H9 (cell line): ENCODE measurements at regions not wholly inside any gene's neighbourhood (a gene's known extent, or its start where the extent isn't known, plus 50 kb on each side); places are given as distances from the start of the nearest gene placed in this dataset.

Experiments
- DNase-seq: peaks from one replicate; pipeline ENCODE4 v3.0.0-alpha.2; 2017
- H2AFZ ChIP-seq: one replicate; pipeline ENCODE4 v1.6.1; 2013; ENCODE audit warnings: mild to moderate bottlenecking, low read length, control low read depth, moderate library complexity
- H2AK5ac ChIP-seq: 2 replicates; pipeline ENCODE4 v1.6.1; 2013; ENCODE audit warnings: low read length, control low read depth, mixed read lengths; ENCODE audit not compliant: insufficient read length
- H2BK120ac ChIP-seq: one replicate; pipeline ENCODE4 v1.6.1; 2013; ENCODE audit warnings: low read depth, mild to moderate bottlenecking, low read length, control low read depth, inconsistent platforms; ENCODE audit not compliant: poor library complexity, severe bottlenecking
- H2BK12ac ChIP-seq: 2 replicates; pipeline ENCODE4 v1.6.1; 2013; ENCODE audit warnings: low read length, control low read depth, mixed read lengths, low read depth; ENCODE audit not compliant: insufficient read length
- H2BK15ac ChIP-seq: 2 replicates; pipeline ENCODE4 v1.6.1; 2013; ENCODE audit warnings: low read depth, low read length, control low read depth
- H2BK20ac ChIP-seq: one replicate; pipeline ENCODE4 v1.6.1; 2013; ENCODE audit warnings: low read depth, mild to moderate bottlenecking, low read length, control low read depth, inconsistent platforms; ENCODE audit not compliant: poor library complexity, severe bottlenecking
- H2BK5ac ChIP-seq: 2 replicates; pipeline ENCODE4 v1.6.1; 2013; ENCODE audit warnings: low read length, control low read depth, mixed read lengths; ENCODE audit not compliant: insufficient read length
- H3K14ac ChIP-seq: 2 replicates; pipeline ENCODE4 v1.6.1; 2013; ENCODE audit warnings: low read length, control low read depth; ENCODE audit not compliant: insufficient read depth
- H3K18ac ChIP-seq: 2 replicates; pipeline ENCODE4 v1.6.1; 2013; ENCODE audit warnings: low read depth, mild to moderate bottlenecking, mixed read lengths, low read length, control low read depth; ENCODE audit not compliant: insufficient read length
- H3K23ac ChIP-seq: 2 replicates; pipeline ENCODE4 v1.6.1; 2013; ENCODE audit warnings: low read length, control low read depth, mixed read lengths, low read depth; ENCODE audit not compliant: insufficient read length
- H3K23me2 ChIP-seq: 2 replicates; pipeline ENCODE4 v1.6.1; 2013; ENCODE audit warnings: low read depth, mild to moderate bottlenecking, mixed read lengths, low read length, control low read depth; ENCODE audit not compliant: insufficient read length, poor library complexity, severe bottlenecking
- H3K27ac ChIP-seq: 2 replicates; pipeline ENCODE4 v1.5.1; 2013; ENCODE audit warnings: low read length, control low read depth, mixed read lengths, low read depth; ENCODE audit not compliant: insufficient read length
- H3K27me3 ChIP-seq: 2 replicates; pipeline ENCODE4 v1.6.1; 2013; ENCODE audit warnings: low read length, control low read depth, inconsistent platforms; ENCODE audit not compliant: insufficient read depth
- H3K4ac ChIP-seq: 2 replicates; pipeline ENCODE4 v1.6.1; 2013; ENCODE audit warnings: low read depth, mild to moderate bottlenecking, control low read depth, inconsistent platforms, low read length, moderate library complexity
- H3K4me1 ChIP-seq: 2 replicates; pipeline ENCODE4 v1.6.1; 2013; ENCODE audit warnings: low read length, control low read depth, inconsistent platforms; ENCODE audit not compliant: insufficient read depth
- H3K4me2 ChIP-seq: 2 replicates; pipeline ENCODE4 v1.6.1; 2013; ENCODE audit warnings: low read length, control low read depth, mixed read lengths; ENCODE audit not compliant: insufficient read length, insufficient read depth
- H3K56ac ChIP-seq: 2 replicates; pipeline ENCODE4 v1.6.1; 2013; ENCODE audit warnings: low read depth, mild to moderate bottlenecking, mixed read lengths, low read length, control low read depth; ENCODE audit not compliant: insufficient read length
- H3K79me1 ChIP-seq: 2 replicates; pipeline ENCODE4 v1.6.1; 2013; ENCODE audit warnings: low read depth, mild to moderate bottlenecking, moderate library complexity, low read length, control low read depth, inconsistent platforms; ENCODE audit not compliant: insufficient read depth, poor library complexity, severe bottlenecking
- H3K79me2 ChIP-seq: 2 replicates; pipeline ENCODE4 v1.6.1; 2013; ENCODE audit warnings: low read length, control low read depth, inconsistent platforms; ENCODE audit not compliant: insufficient read depth
- H3K9ac ChIP-seq: 2 replicates; pipeline ENCODE4 v1.6.1; 2013; ENCODE audit warnings: low read length, control low read depth, mixed read lengths; ENCODE audit not compliant: insufficient read length; ENCODE audit errors: extremely low read depth
- H3K9me3 ChIP-seq: one replicate; pipeline ENCODE4 v1.6.1; 2013; ENCODE audit warnings: low read depth, low read length, inconsistent platforms; ENCODE audit not compliant: control insufficient read depth
- H3T11ph ChIP-seq: one replicate; pipeline ENCODE4 v1.6.1; 2013; ENCODE audit warnings: mild to moderate bottlenecking, low read length, control low read depth, inconsistent platforms
- H4K20me1 ChIP-seq: one replicate; pipeline ENCODE4 v1.6.1; 2013; ENCODE audit not compliant: control insufficient read depth, insufficient read length, insufficient read depth
- H4K5ac ChIP-seq: 2 replicates; pipeline ENCODE4 v1.6.1; 2013; ENCODE audit warnings: low read depth, mild to moderate bottlenecking, mixed read lengths, low read length, control low read depth; ENCODE audit not compliant: insufficient read length
- H4K8ac ChIP-seq: replicated peaks from 2 replicates; pipeline ENCODE4 v1.6.1; 2013; ENCODE audit warnings: low read length, control low read depth, mixed read lengths, low read depth; ENCODE audit not compliant: insufficient read length
- H4K91ac ChIP-seq: 2 replicates; pipeline ENCODE4 v1.6.1; 2013; ENCODE audit warnings: low read depth, mild to moderate bottlenecking, moderate library complexity, mixed read lengths, low read length, control low read depth; ENCODE audit not compliant: insufficient read length
- H3K27ac Mint-ChIP-seq, 3 experiments: 2 replicates in 2 of 3; 3 replicates in 1 of 3; pipeline ENCODE4 v1.8.0; 2020 to 2021; ENCODE audit warnings: mixed read lengths in 3 of 3, mild to moderate bottlenecking in 1 of 3, moderate library complexity in 1 of 3
- H3K27me3 Mint-ChIP-seq: 2 replicates; pipeline ENCODE4 v1.8.0; 2021; ENCODE audit warnings: low read depth, mild to moderate bottlenecking, moderate library complexity, mixed read lengths
- H3K36me3 Mint-ChIP-seq, 3 experiments: 2 replicates in 2 of 3; 3 replicates in 1 of 3; pipeline ENCODE4 v1.8.0; 2020 to 2021; ENCODE audit warnings: low read depth in 3 of 3, mixed read lengths in 3 of 3; ENCODE audit not compliant: insufficient read depth in 1 of 3
- H3K4me1 Mint-ChIP-seq, 2 experiments: 2 replicates each; pipeline ENCODE4 v1.8.0; 2020; ENCODE audit warnings: mixed read lengths in 2 of 2
- H3K4me3 Mint-ChIP-seq, 2 experiments: 2 replicates in 1 of 2; 3 replicates in 1 of 2; pipeline ENCODE4 v1.8.0; 2020 to 2021; ENCODE audit warnings: mild to moderate bottlenecking in 2 of 2, mixed read lengths in 2 of 2, moderate library complexity in 1 of 2
- H3K9me3 Mint-ChIP-seq, 2 experiments: 2 replicates in 1 of 2; 3 replicates in 1 of 2; pipeline ENCODE4 v1.8.0; 2020; ENCODE audit warnings: mild to moderate bottlenecking in 2 of 2, mixed read lengths in 2 of 2, moderate library complexity in 1 of 2
- CTCF ChIP-seq: fragments of 200-600 bp; sonication (generic); conservative IDR thresholded peaks from 3 replicates; pipeline ENCODE4 v1.8.0; 2021; ENCODE audit warnings: antibody characterized with exemption, mild to moderate bottlenecking
- WGBS: extraction: QIAGEN DNeasy Blood & Tissue Kit; methylation state at CpG from one replicate; pipeline ENCODE4 v1.1.7; 2013; ENCODE audit warnings: missing lambda C conversion rate, low lambda C conversion rate, mixed read lengths; ENCODE audit not compliant: insufficient read length; ENCODE audit errors: extremely low coverage; 5-methylcytosine and 5-hydroxymethylcytosine counted together

GRCh38 chr12:67826148-67826547, 163.1 kb upstream of the IFNG-AS1 start:
- Histone ChIP-seq H4K20me1 (no peaks in the 10 kb centered on the region), H3K23me2 (no peaks in the 10 kb centered on the region), H3K27ac (no peak overlapping the region), H3K27me3 (no peaks in the 10 kb centered on the region), H3K4me1 (no peaks in the 10 kb centered on the region), H3K18ac (no peak overlapping the region), H4K8ac (no peak overlapping the region), H2AK5ac (no peak overlapping the region), H3K4me2 (no peak overlapping the region), H3K79me1 (no peaks in the 10 kb centered on the region), H4K5ac (no peak overlapping the region), H2BK120ac (no peak overlapping the region), H3K14ac (no peak overlapping the region), H2BK12ac (no peak overlapping the region), H3K9me3 (no peaks in the 10 kb centered on the region), H3K56ac (no peak overlapping the region), H2BK15ac (no peak overlapping the region), H3K23ac (no peak overlapping the region), H2AFZ (no peak overlapping the region), H2BK5ac (no peak overlapping the region), H3K79me2 (no peaks in the 10 kb centered on the region), H3T11ph (no peak overlapping the region), H3K4ac (no peak overlapping the region), H3K9ac (no peak overlapping the region), H4K91ac (no peak overlapping the region), H2BK20ac (no peak overlapping the region)
- no CpG with 5 or more reads among the region's 2 CpGs for WGBS
- no peak overlapping the region for H3K4me3 Mint-ChIP-seq
- no peaks in the 10 kb centered on the region for H3K9me3 Mint-ChIP-seq
- DNase-seq = no peak
- TF ChIP-seq CTCF = no peak
- no peaks in the 10 kb centered on the region for H3K36me3 Mint-ChIP-seq
- no peak overlapping the region for H3K27ac Mint-ChIP-seq
- H3K4me1 Mint-ChIP-seq = peaks cover 5 to 6% of the 10 kb centered on the region in 2 experiments
- no peaks in the 10 kb centered on the region for H3K27me3 Mint-ChIP-seq
